HuH-7 (cell line): ENCODE measurements at regions not wholly inside any gene's neighbourhood (a gene's known extent, or its start where the extent isn't known, plus 50 kb on each side); places are given as distances from the start of the nearest gene placed in this dataset.

Source experiments
- DNase-seq: peaks from one replicate; pipeline ENCODE4 v3.0.0; 2011; ENCODE audit warnings: low spot score

- no peak for DNase-seq
Observed at GRCh38 chr11:27215471-27216269, 147.3 kb downstream of the CCDC34 start.

GRCh38 chr11:27214713-27215112, 148.3 kb downstream of the CCDC34 start:
- no peak for DNase-seq

GRCh38 chr11:27213232-27213660, 149.8 kb downstream of the CCDC34 start:
- no peak for DNase-seq

GRCh38 chr11:27212248-27212780, 150.7 kb downstream of the CCDC34 start:
- no peak for DNase-seq

GRCh38 chr11:27211370-27212127, 151.5 kb downstream of the CCDC34 start:
- DNase-seq: peak; percentile 69

DNA sequence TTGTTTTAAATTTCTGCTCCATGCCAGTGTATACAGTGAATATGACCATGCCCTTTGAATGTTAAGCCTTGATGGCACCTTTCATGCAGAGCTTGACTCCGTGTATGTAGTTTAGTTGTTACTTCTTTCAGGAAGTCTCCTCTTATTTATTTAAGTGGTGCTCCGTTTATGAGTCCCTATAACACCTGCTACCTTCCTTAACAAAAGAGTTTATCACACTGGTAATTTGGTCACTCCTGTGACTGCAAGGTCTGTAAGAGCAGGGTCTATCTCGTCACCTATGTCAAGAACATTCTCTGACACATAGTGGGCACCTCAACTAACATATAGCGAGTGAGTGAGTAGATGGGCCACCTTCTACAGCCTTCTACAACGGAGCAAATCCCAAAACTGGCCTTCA, 152.5 kb downstream of the CCDC34 start:
- DNase-seq: no peak

DNA sequence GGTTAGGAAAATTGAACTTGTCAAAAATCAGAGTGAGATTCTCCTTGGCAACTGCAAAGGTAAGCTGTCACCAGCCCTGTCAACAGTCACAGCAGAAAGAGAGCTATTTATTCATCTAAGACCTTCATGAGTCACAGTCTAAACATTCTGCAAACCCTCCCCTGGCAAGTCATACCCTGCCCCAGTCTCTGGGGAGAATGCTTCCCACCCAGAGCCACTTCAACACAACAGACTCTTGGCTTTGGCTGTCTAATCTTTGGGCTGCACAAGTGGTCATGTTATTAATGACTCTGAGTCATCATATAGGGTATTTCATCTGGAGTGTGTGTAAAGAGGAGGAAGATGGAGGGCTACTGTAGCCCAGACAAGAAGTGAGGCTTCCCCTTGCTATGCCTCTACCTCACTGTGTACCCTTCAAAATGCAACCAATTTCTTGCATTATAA, 153.4 kb downstream of the CCDC34 start:
- DNase-seq: peak; percentile 67

GRCh38 chr11:27208846-27209245, 154.2 kb downstream of the CCDC34 start:
- DNase-seq: no peak

DNA sequence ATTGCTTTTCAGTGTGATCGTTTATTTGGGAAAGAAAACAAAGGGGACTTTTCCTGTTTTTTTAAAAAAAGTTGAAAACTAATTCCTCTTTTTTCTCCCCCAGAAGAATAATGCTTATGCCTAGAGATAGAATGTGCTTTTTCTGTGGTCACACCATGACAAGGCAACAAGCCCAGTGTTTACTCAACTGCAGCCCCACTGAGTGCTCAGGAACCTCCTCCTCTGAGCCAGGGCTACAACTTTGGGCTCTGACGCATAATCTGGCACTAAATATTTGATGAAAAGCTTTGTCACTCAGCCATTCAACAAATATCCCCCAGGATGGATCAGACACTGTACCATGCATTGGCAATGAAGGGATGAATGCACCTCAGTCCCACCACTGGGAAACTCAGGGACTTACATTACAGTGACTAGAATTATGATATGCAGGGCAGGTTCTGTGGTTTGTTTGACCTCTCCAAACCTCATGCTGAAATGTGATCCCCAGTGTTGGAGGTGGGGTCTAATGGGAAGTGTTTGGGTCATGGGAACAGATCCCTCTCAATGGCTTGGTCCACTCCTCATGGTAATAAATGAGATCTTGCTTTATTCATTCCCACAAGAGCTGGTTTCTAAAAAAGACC, 155.9 kb downstream of the CCDC34 start:
- DNase-seq: no peak

DNA sequence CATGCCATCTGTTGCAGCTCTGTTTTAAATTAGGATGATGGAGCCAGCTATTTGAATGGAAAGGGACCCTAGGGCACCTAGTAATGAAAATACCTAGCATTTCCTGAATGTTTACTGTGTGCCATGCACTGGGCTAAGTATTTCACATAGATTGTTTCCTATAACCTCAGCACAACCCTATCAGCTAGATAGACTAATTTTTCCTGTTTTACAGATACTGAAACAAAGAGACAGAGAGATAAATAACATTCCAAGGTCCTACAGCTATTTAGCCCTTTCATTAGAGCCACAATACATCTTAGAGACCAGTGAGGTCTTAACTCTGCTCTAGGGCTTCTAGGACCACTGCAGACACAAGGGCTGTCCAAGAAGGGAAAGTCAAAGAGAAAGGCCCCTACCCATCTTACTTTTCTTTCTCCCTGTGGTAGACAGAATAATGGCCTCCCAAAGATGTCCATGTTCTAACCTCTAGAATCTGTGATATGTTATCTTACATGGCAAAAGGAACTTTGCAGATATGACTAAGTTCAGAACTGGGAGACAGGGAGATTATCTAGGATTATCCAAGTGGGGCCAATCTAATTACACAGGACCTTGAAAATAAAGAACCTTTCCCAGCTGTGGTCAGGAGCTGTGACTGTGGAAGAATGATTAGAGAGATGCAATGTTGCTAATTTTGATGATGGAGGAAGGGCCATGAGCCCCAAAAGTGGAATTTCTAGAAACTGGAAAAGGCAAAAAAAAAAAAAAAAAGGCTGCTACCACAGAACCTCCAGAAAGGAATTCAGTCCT, 157.0 kb downstream of the CCDC34 start:
- no peak for DNase-seq

DNA sequence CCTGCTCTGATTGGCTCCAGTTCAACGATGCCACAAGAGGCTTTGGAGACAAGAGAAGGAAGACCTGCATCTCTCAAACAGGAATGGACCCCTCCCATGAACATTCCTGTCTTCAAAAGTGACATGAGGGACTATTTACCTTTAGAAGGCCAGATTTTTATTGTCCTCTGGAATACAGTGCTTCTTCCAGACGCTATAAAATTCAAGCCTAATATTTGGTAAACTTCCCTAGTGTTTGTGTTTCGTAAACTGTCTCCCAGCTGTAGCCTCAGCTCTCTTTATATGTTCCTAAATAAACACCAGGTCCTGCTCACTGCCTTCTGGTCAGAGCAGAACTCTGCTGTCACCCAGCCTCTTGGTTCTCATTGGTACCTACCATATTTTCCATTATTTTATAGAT, 157.8 kb downstream of the CCDC34 start:
- DNase-seq: peak; percentile 74

GRCh38 chr11:27204529-27204928, 158.5 kb downstream of the CCDC34 start:
- DNase-seq: no peak

- DNase-seq: no peak
Observed at GRCh38 chr11:27203077-27203647, 159.9 kb downstream of the CCDC34 start.

- peak; percentile 98 for DNase-seq
Observed at GRCh38 chr11:27201454-27202302, 161.1 kb downstream of the BBOX1 start.

- DNase-seq: no peak
Observed at GRCh38 chr11:27200779-27201453, 160.3 kb downstream of the BBOX1 start.

- DNase-seq: no peak
Observed at GRCh38 chr11:27196203-27196897, 155.7 kb downstream of the BBOX1 start.

DNA sequence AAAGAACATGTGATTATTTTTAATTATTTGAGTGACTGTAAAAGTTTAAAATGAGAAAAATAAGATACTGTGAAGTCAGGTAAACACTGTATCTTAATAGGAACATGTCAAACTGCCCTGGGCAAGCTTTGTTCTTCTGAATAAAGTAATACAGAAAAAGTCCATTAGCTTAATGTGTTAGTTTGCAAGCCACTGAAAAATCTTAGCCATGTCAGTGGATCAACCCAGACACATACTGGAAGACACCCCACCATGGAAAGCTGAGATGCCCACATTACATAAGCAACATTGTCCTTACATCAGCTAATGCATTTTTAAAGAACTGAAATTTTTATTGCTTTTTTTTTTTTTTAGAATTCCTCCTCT, 155.2 kb downstream of the BBOX1 start:
- no peak for DNase-seq

GRCh38 chr11:27194976-27195375, 154.4 kb downstream of the BBOX1 start:
- DNase-seq: no peak
